Stimulated activated CD8-positive, alpha-beta memory T cell treated with anti-CD3 and anti-CD28 coated beads, Interleukin-7, amount 100 ng/mL, for 48 hours (primary cell): ENCODE measurements at regions not wholly inside any gene's neighbourhood (a gene's known extent, or its start where the extent isn't known, plus 50 kb on each side); places are given as distances from the start of the nearest gene placed in this dataset.

ENCODE experiments used
- DNase-seq, 2 donors: peaks; one replicate each; pipeline ENCODE4 v3.0.0-alpha.2; 2020; ENCODE audit warnings: low read depth in 1 of 2; ENCODE audit errors: extremely low read depth in 1 of 2

GRCh38 chr2:118477111-118477862 lies 370.2 kb downstream of the EN1 start:
- DNase-seq: no peak

GRCh38 chr2:118475622-118476205 lies 371.7 kb downstream of the EN1 start:
- no peak for DNase-seq

- no peak for DNase-seq
These were observed 372.9 kb downstream of the EN1 start for GRCh38 chr2:118474541-118474920.

GRCh38 chr2:118473846-118474540 lies 373.5 kb downstream of the EN1 start:
- DNase-seq: no peak

- DNase-seq: no peak
These were observed 374.2 kb downstream of the EN1 start for GRCh38 chr2:118473241-118473640.

GRCh38 chr2:118470297-118470696 lies 377.2 kb downstream of the EN1 start:
- no peak for DNase-seq

- no peak for DNase-seq
These were observed 378.3 kb downstream of the EN1 start for GRCh38 chr2:118469103-118469502.

GRCh38 chr2:118464546-118465265 lies 376.4 kb downstream of the INSIG2 start:
- DNase-seq: no peak

- DNase-seq: no peak
These were observed 375.8 kb downstream of the INSIG2 start for GRCh38 chr2:118464046-118464445.

GRCh38 chr2:118460425-118460824 lies 372.2 kb downstream of the INSIG2 start:
- DNase-seq: no peak

GRCh38 chr2:118459426-118459825 lies 371.2 kb downstream of the INSIG2 start:
- no peak for DNase-seq

GRCh38 chr2:118457951-118458350 lies 369.7 kb downstream of the INSIG2 start:
- no peak for DNase-seq

- DNase-seq: no peak
These were observed 361.1 kb downstream of the INSIG2 start for GRCh38 chr2:118449401-118449800.

GRCh38 chr2:118443596-118443995 lies 355.3 kb downstream of the INSIG2 start:
- no peak for DNase-seq

GRCh38 chr2:118442996-118443553 lies 354.8 kb downstream of the INSIG2 start:
- DNase-seq: no peak

GRCh38 chr2:118442046-118442445 lies 353.8 kb downstream of the INSIG2 start:
- no peak for DNase-seq

GRCh38 chr2:118440404-118441098 lies 352.3 kb downstream of the INSIG2 start:
- no peak for DNase-seq

- no peak for DNase-seq
These were observed 349.2 kb downstream of the INSIG2 start for GRCh38 chr2:118437501-118437900.

GRCh38 chr2:118431997-118432396 lies 343.7 kb downstream of the INSIG2 start:
- no peak for DNase-seq

GRCh38 chr2:118431586-118431985 lies 343.3 kb downstream of the INSIG2 start:
- DNase-seq: no peak

- DNase-seq: no peak
These were observed 342.9 kb downstream of the INSIG2 start for GRCh38 chr2:118431165-118431517.
